T-cell (primary cell): ENCODE measurements at regions not wholly inside any gene's neighbourhood (a gene's known extent, or its start where the extent isn't known, plus 50 kb on each side); places are given as distances from the start of the nearest gene placed in this dataset.

Source experiments
- ATAC-seq, 4 experiments: fragments of 200-7000 bp in 3 of 4; fragments of 150-1000 bp in 1 of 4; cut with Tn5 transposase; replicated peaks in 1 of 4; 1 replicate in 3 of 4; 2 replicates in 1 of 4; pipeline ENCODE4 v1.10.0; 2021; ENCODE audit warnings: moderate library complexity in 3 of 4, mild to moderate bottlenecking in 2 of 4, moderate number of reproducible peaks in 1 of 4
- CTCF ChIA-PET, 2 donors: fragments of 300-600 bp; sonication (Branson Sonifier 250); formaldehyde crosslinking; loops; one replicate each; lab custom pipeline; 2022; ENCODE audit warnings: antibody characterized with exemption in 2 of 2; lab: Charles Lee
- POLR2A ChIA-PET, 2 donors: fragments of 300-600 bp; sonication (Branson Sonifier 250); formaldehyde crosslinking; loops; one replicate each; lab custom pipeline; 2022; ENCODE audit warnings: antibody characterized with exemption in 2 of 2; lab: Charles Lee
- DNase-seq, 35 experiments: peaks; one replicate each; pipeline versions ENCODE4 v3.0.0 to v3.0.0-alpha.2; 2013 to 2023
- H3K27ac ChIP-seq: one replicate; pipeline ENCODE4 v1.5.1; 2013; ENCODE audit warnings: low read length
- H3K27me3 ChIP-seq, 2 experiments: replicated peaks in 1 of 2; 1 replicate in 1 of 2; 2 replicates in 1 of 2; pipeline versions ENCODE4 v1.6.1 to v1.7.0; 2013; ENCODE audit warnings: low read length in 1 of 2, mixed read lengths in 1 of 2; ENCODE audit not compliant: control insufficient read depth in 2 of 2, insufficient read depth in 2 of 2; ENCODE audit errors: extremely low read depth in 1 of 2
- H3K36me3 ChIP-seq, 2 donors: 1 replicate in 1 of 2; 2 replicates in 1 of 2; pipeline versions ENCODE4 v1.6.1 to v1.7.0; 2013; ENCODE audit warnings: low read length in 1 of 2; ENCODE audit not compliant: control insufficient read depth in 2 of 2, insufficient read depth in 1 of 2; ENCODE audit errors: extremely low read depth in 1 of 2
- H3K4me1 ChIP-seq, 2 experiments: 1 replicate in 1 of 2; 2 replicates in 1 of 2; pipeline versions ENCODE4 v1.6.1 to v1.7.0; 2013; ENCODE audit warnings: low read length in 2 of 2, mixed read lengths in 1 of 2; ENCODE audit not compliant: insufficient read depth in 2 of 2, control insufficient read depth in 1 of 2; ENCODE audit errors: extremely low read depth in 1 of 2
- H3K4me3 ChIP-seq, 2 donors: 1 replicate in 1 of 2; 2 replicates in 1 of 2; pipeline versions ENCODE4 v1.5.1 to v1.7.0; 2013; ENCODE audit warnings: mild to moderate bottlenecking in 2 of 2, low read length in 1 of 2, moderate library complexity in 1 of 2; ENCODE audit not compliant: control insufficient read depth in 1 of 2; ENCODE audit errors: extremely low read depth in 1 of 2
- H3K9me3 ChIP-seq: 2 replicates; pipeline ENCODE4 v1.7.0; 2013
- H3K27ac Mint-ChIP-seq, 2 donors: one replicate each; pipeline ENCODE4 v1.8.0; 2020 to 2021; ENCODE audit warnings: mild to moderate bottlenecking in 2 of 2, mixed read lengths in 2 of 2
- H3K27me3 Mint-ChIP-seq, 2 donors: one replicate each; pipeline ENCODE4 v1.8.0; 2021 to 2022; ENCODE audit warnings: mixed read lengths in 2 of 2
- H3K36me3 Mint-ChIP-seq: one replicate; pipeline ENCODE4 v1.8.0; 2021; ENCODE audit warnings: mixed read lengths
- H3K4me1 Mint-ChIP-seq, 3 donors: one replicate each; pipeline ENCODE4 v1.8.0; 2020 to 2022; ENCODE audit warnings: mixed read lengths in 3 of 3, mild to moderate bottlenecking in 1 of 3
- H3K4me3 Mint-ChIP-seq, 3 donors: one replicate each; pipeline ENCODE4 v1.8.0; 2020 to 2022; ENCODE audit warnings: mild to moderate bottlenecking in 3 of 3, mixed read lengths in 3 of 3, moderate library complexity in 3 of 3
- H3K9me3 Mint-ChIP-seq, 3 donors: one replicate each; pipeline ENCODE4 v1.8.0; 2020 to 2022; ENCODE audit warnings: mixed read lengths in 3 of 3
- WGBS: methylation state at CpG from one replicate; pipeline ENCODE4 v1.1.5; 2013; ENCODE audit warnings: missing lambda C conversion rate; ENCODE audit not compliant: insufficient coverage; 5-methylcytosine and 5-hydroxymethylcytosine counted together

- Histone ChIP-seq H3K4me1 (no peaks in the 10 kb centered on the region), H3K4me3 (no peak overlapping the region), H3K27me3 (no peaks in the 10 kb centered on the region), H3K36me3 (no peaks in the 10 kb centered on the region), H3K9me3 (no peaks in the 10 kb centered on the region), H3K27ac (no peak overlapping the region)
- no peaks in the 10 kb centered on the region for H3K36me3 Mint-ChIP-seq
- ATAC-seq: no peak
- peaks cover 3 to 6% (median 5%) of the 10 kb centered on the region in 3 donors for H3K9me3 Mint-ChIP-seq
- DNase-seq: no peak
- H3K27ac Mint-ChIP-seq: no peak overlapping the region
- no peaks in the 10 kb centered on the region for H3K4me1 Mint-ChIP-seq
- WGBS: 72% methylated on average over 3 of the region's 3 CpGs
- no peak overlapping the region for H3K4me3 Mint-ChIP-seq
- POLR2A ChIA-PET: no interaction called here
- CTCF ChIA-PET: interaction anchor here in 1 of 2 donors (1.2 kb wide), 1 partner anchor 20 kb away, joined by 3 read pairs; no protein-coding TSS in a partner anchor
- H3K27me3 Mint-ChIP-seq: peaks cover 4 to 5% of the 10 kb centered on the region in 2 donors
Observed at GRCh38 chr3:5299161-5299560, 111.7 kb downstream of the EDEM1 start.

- Mint-ChIP-seq H3K4me3 (no peak overlapping the region), H3K27me3 (peaks cover 5 to 9% of the 10 kb centered on the region in 2 donors), H3K27ac (no peak overlapping the region), H3K9me3 (peaks cover 3% of the 10 kb centered on the region in 3 donors), H3K36me3 (no peaks in the 10 kb centered on the region), H3K4me1 (no peaks in the 10 kb centered on the region)
- Histone ChIP-seq H3K27ac (no peak overlapping the region), H3K27me3 (no peaks in the 10 kb centered on the region), H3K9me3 (no peaks in the 10 kb centered on the region), H3K36me3 (no peaks in the 10 kb centered on the region), H3K4me1 (no peaks in the 10 kb centered on the region), H3K4me3 (no peak overlapping the region)
- ATAC-seq (no peak), DNase-seq (no peak)
- ChIA-PET POLR2A (no interaction called here), CTCF (no interaction called here)
- 92% methylated on average over 2 of the region's 4 CpGs for WGBS
Observed at GRCh38 chr3:5300638-5301037, 113.1 kb downstream of the EDEM1 start.

GRCh38 chr3:5301651-5302297, 114.3 kb downstream of the EDEM1 start:
- ATAC-seq (no peak), DNase-seq (no peak)
- no peaks in the 10 kb centered on the region for H3K36me3 ChIP-seq
- ChIA-PET CTCF (interaction anchor here in 1 of 2 donors (0.6 kb wide), 1 partner anchor 8 kb away, joined by 6 read pairs; no protein-coding TSS in a partner anchor), POLR2A (no interaction called here)
- Mint-ChIP-seq H3K27ac (no peak overlapping the region), H3K36me3 (no peaks in the 10 kb centered on the region), H3K9me3 (no peaks in the 10 kb centered on the region), H3K4me1 (no peaks in the 10 kb centered on the region), H3K27me3 (peaks cover 5 to 9% of the 10 kb centered on the region in 2 donors), H3K4me3 (no peak overlapping the region)
- H3K27me3 ChIP-seq: no peaks in the 10 kb centered on the region
- 80% methylated on average over 1 of the region's 7 CpGs for WGBS
- no peak overlapping the region for H3K27ac ChIP-seq
- no peaks in the 10 kb centered on the region for H3K9me3 ChIP-seq
- no peaks in the 10 kb centered on the region for H3K4me1 ChIP-seq
- H3K4me3 ChIP-seq: no peak overlapping the region

- 49% methylated on average over 2 of the region's 3 CpGs for WGBS
- ATAC-seq (no peak), DNase-seq (no peak)
- Mint-ChIP-seq H3K27me3 (peaks cover 5 to 9% of the 10 kb centered on the region in 2 donors), H3K36me3 (no peaks in the 10 kb centered on the region), H3K27ac (no peak overlapping the region), H3K9me3 (no peaks in the 10 kb centered on the region), H3K4me1 (no peaks in the 10 kb centered on the region), H3K4me3 (no peak overlapping the region)
- Histone ChIP-seq H3K27ac (no peak overlapping the region), H3K9me3 (no peaks in the 10 kb centered on the region), H3K4me3 (no peak overlapping the region), H3K27me3 (no peaks in the 10 kb centered on the region), H3K36me3 (no peaks in the 10 kb centered on the region), H3K4me1 (no peaks in the 10 kb centered on the region)
- CTCF ChIA-PET: interaction anchor here in 1 of 2 donors (0.6 kb wide), 1 partner anchor 9 kb away, joined by 6 read pairs; no protein-coding TSS in a partner anchor
- POLR2A ChIA-PET: no interaction called here
Observed at GRCh38 chr3:5302661-5303060, 115.2 kb downstream of the EDEM1 start.

GRCh38 chr3:5304188-5304587, 116.7 kb downstream of the EDEM1 start:
- DNase-seq (no peak), ATAC-seq (no peak)
- Mint-ChIP-seq H3K4me3 (no peak overlapping the region), H3K36me3 (no peaks in the 10 kb centered on the region), H3K27ac (no peak overlapping the region), H3K4me1 (no peaks in the 10 kb centered on the region), H3K9me3 (no peaks in the 10 kb centered on the region), H3K27me3 (peaks cover 5 to 9% of the 10 kb centered on the region in 2 donors)
- CTCF ChIA-PET: no interaction called here
- Histone ChIP-seq H3K36me3 (no peaks in the 10 kb centered on the region), H3K27me3 (no peaks in the 10 kb centered on the region), H3K27ac (no peak overlapping the region), H3K9me3 (no peaks in the 10 kb centered on the region), H3K4me1 (no peaks in the 10 kb centered on the region), H3K4me3 (no peak overlapping the region)
- no CpG with 5 or more reads among the region's 1 CpG for WGBS
- POLR2A ChIA-PET: no interaction called here

- H3K27me3 ChIP-seq: no peaks in the 10 kb centered on the region
- ChIA-PET CTCF (no interaction called here), POLR2A (no interaction called here)
- Mint-ChIP-seq H3K4me1 (no peaks in the 10 kb centered on the region), H3K4me3 (no peak overlapping the region), H3K36me3 (no peaks in the 10 kb centered on the region), H3K27ac (no peak overlapping the region), H3K27me3 (peaks cover 5 to 9% of the 10 kb centered on the region in 2 donors), H3K9me3 (no peaks in the 10 kb centered on the region)
- WGBS: 41% methylated on average over 9 of the region's 13 CpGs
- H3K36me3 ChIP-seq: no peaks in the 10 kb centered on the region
- H3K9me3 ChIP-seq: no peaks in the 10 kb centered on the region
- no peak for ATAC-seq
- no peaks in the 10 kb centered on the region for H3K4me1 ChIP-seq
- H3K4me3 ChIP-seq: no peak overlapping the region
- peak in 11 of 35 experiments; percentile 1 to 25 (median 2) for DNase-seq
- no peak overlapping the region for H3K27ac ChIP-seq
Observed at GRCh38 chr3:5304789-5305683, 117.5 kb downstream of the EDEM1 start.
